Right lobe of liver (tissue), 6 donors: ENCODE measurements at regions not wholly inside any gene's neighbourhood (a gene's known extent, or its start where the extent isn't known, plus 50 kb on each side); places are given as distances from the start of the nearest gene placed in this dataset.
"Not testable (repeated sequence)": the region's sequence is repeated elsewhere in the genome, so short reads cannot be mapped to it uniquely, and the experiment has no call there.

Source experiments
- ATAC-seq, 4 donors: fragments of 200-7000 bp; cut with Tn5 transposase; one replicate each; pipeline ENCODE4 v1.9.1; 2020; ENCODE audit warnings: mild to moderate bottlenecking in 4 of 4, moderate library complexity in 4 of 4
- DNase-seq, 3 donors: peaks; one replicate each; pipeline ENCODE4 v3.0.0-alpha.2; 2020
- H3K27ac ChIP-seq, 3 donors: fragments of 200-600 bp; one replicate each; pipeline ENCODE4 v1.8.0; 2022
- H3K27me3 ChIP-seq, 2 donors: fragments of 200-600 bp; one replicate each; pipeline ENCODE4 v1.8.0; 2022
- H3K36me3 ChIP-seq, 4 donors: fragments of 200-600 bp; sonication (generic) in 1 of 4; one replicate each; pipeline versions ENCODE4 v1.5.1 to v1.8.0; 2017 to 2022; ENCODE audit warnings: control low read depth in 1 of 4
- H3K4me1 ChIP-seq, 4 donors: fragments of 200-600 bp; sonication (generic) in 1 of 4; one replicate each; pipeline versions ENCODE4 v1.5.1 to v1.8.0; 2017 to 2022; ENCODE audit warnings: control low read depth in 1 of 4
- H3K4me3 ChIP-seq, 3 donors: fragments of 200-600 bp; one replicate each; pipeline ENCODE4 v1.8.0; 2022
- H3K9me3 ChIP-seq, 4 donors: fragments of 200-600 bp; sonication (generic) in 1 of 4; one replicate each; pipeline versions ENCODE4 v1.5.1 to v1.8.0; 2017 to 2022; ENCODE audit warnings: control low read depth in 1 of 4
- CTCF ChIP-seq, 4 donors: fragments of 200-600 bp in 3 of 4; fragments of 450-650 bp in 1 of 4; IDR thresholded peaks; one replicate each; pipeline versions ENCODE4 v1.5.1 to v1.8.0; 2016 to 2022; ENCODE audit warnings: antibody characterized with exemption in 4 of 4, mild to moderate bottlenecking in 2 of 4
- POLR2A ChIP-seq: fragments of 450-650 bp; IDR thresholded peaks from one replicate; pipeline ENCODE4 v1.6.1; 2017; ENCODE audit warnings: antibody characterized with exemption, mild to moderate bottlenecking
- WGBS: methylation state at CpG from one replicate; pipeline ENCODE4 v1.1.6; 2018; ENCODE audit warnings: low coverage, low lambda C conversion rate; ENCODE audit not compliant: insufficient coverage; ENCODE audit errors: missing lambda C conversion rate; 5-methylcytosine and 5-hydroxymethylcytosine counted together
- intact Hi-C, 2 donors: fragments of 100-400 bp; cut with DNase I; formaldehyde crosslinking; loops; one replicate each; pipeline versions ENCODE4 v1.11.2 to v1.14.1; 2022
- donor health status: DM: no; HTN: yes; CAD: no.
- donor health status: DM: no; HTN: no; CAD: no.
- donor health status: DM: no; HTN: no; CAD: no.
- donor health status: DM: no; HTN: yes; CAD: no.
- donor health status: DM: no; HTN: yes; CAD: no.

- ATAC-seq, intact Hi-C loops, H3K9me3 ChIP-seq, H3K27me3 ChIP-seq, H3K36me3 ChIP-seq, H3K27ac ChIP-seq, H3K4me3 ChIP-seq, DNase-seq, H3K4me1 ChIP-seq: not testable (repeated sequence)
- WGBS, result 83% methylated on average over 1 of the region's 1 CpG
These were observed 51.3 kb upstream of the RIOK2 start for GRCh38 chr5:97234380-97234779.

GRCh38 chr5:97242341-97242740 lies 59.3 kb upstream of the RIOK2 start:
- H3K27ac ChIP-seq, result no peak overlapping the region
- TF ChIP-seq POLR2A (no peak), CTCF (IDR thresholded peaks at IDR 0.05) (no peak)
- intact Hi-C loops, result no loop called here
- DNase-seq (no peak), ATAC-seq (no peak)
- no peak overlapping the region for H3K4me3 ChIP-seq
- no peaks in the 10 kb centered on the region for H3K9me3 ChIP-seq
- no peaks in the 10 kb centered on the region for H3K36me3 ChIP-seq
- H3K4me1 ChIP-seq, result no peaks in the 10 kb centered on the region
- H3K27me3 ChIP-seq, result no peaks in the 10 kb centered on the region
- WGBS, result 68% methylated on average over 3 of the region's 3 CpGs

GRCh38 chr5:97243353-97243752 lies 60.3 kb upstream of the RIOK2 start:
- TF ChIP-seq POLR2A, result no peak
- no peak for TF ChIP-seq CTCF (IDR thresholded peaks at IDR 0.05)
- intact Hi-C loops, result no loop called here
- no peak overlapping the region for H3K27ac ChIP-seq
- H3K4me3 ChIP-seq, result no peak overlapping the region
- ATAC-seq (no peak), DNase-seq (no peak)
- no peaks in the 10 kb centered on the region for H3K36me3 ChIP-seq
- no peaks in the 10 kb centered on the region for H3K4me1 ChIP-seq
- H3K27me3 ChIP-seq, result no peaks in the 10 kb centered on the region
- H3K9me3 ChIP-seq, result no peaks in the 10 kb centered on the region
- WGBS, result 85% methylated on average over 2 of the region's 2 CpGs

GRCh38 chr5:97245386-97245785 lies 62.3 kb upstream of the RIOK2 start:
- H3K36me3 ChIP-seq, result no peaks in the 10 kb centered on the region
- no peaks in the 10 kb centered on the region for H3K9me3 ChIP-seq
- no peaks in the 10 kb centered on the region for H3K27me3 ChIP-seq
- no peak overlapping the region for H3K27ac ChIP-seq
- intact Hi-C loops, result no loop called here
- ATAC-seq (no peak), DNase-seq (no peak)
- TF ChIP-seq POLR2A (no peak), CTCF (IDR thresholded peaks at IDR 0.05) (no peak)
- 46% methylated on average over 7 of the region's 9 CpGs for WGBS
- no peaks in the 10 kb centered on the region for H3K4me1 ChIP-seq
- H3K4me3 ChIP-seq, result no peak overlapping the region

GRCh38 chr5:97250113-97250512 lies 67.1 kb upstream of the RIOK2 start:
- H3K4me1 ChIP-seq, result no peaks in the 10 kb centered on the region
- TF ChIP-seq POLR2A (no peak), CTCF (IDR thresholded peaks at IDR 0.05) (no peak)
- H3K4me3 ChIP-seq, result no peak overlapping the region
- no peaks in the 10 kb centered on the region for H3K36me3 ChIP-seq
- no peak overlapping the region for H3K27ac ChIP-seq
- H3K9me3 ChIP-seq, result no peaks in the 10 kb centered on the region
- DNase-seq (no peak), ATAC-seq (no peak)
- intact Hi-C loops, result no loop called here
- no peaks in the 10 kb centered on the region for H3K27me3 ChIP-seq
